GM21360 (cell line): ENCODE measurements at regions not wholly inside any gene's neighbourhood (a gene's known extent, or its start where the extent isn't known, plus 50 kb on each side); places are given as distances from the start of the nearest gene placed in this dataset.

Experiments used
- ATAC-seq: cut with Tn5 transposase; IDR thresholded peaks from one replicate; pipeline ENCODE4 v1.9.1; 2021; ENCODE audit warnings: mild to moderate bottlenecking, moderate library complexity; ENCODE audit not compliant: unreplicated experiment

- ATAC-seq, result no peak
These were observed 120.3 kb downstream of the CYB561 start for GRCh38 chr17:63325808-63326207.

GRCh38 chr17:63329876-63330275 is 116.2 kb downstream of the CYB561 start:
- no peak for ATAC-seq

- no peak for ATAC-seq
These were observed 114.6 kb downstream of the CYB561 start for GRCh38 chr17:63331301-63332061.

- ATAC-seq, result no peak
These were observed 113.8 kb downstream of the CYB561 start for GRCh38 chr17:63332286-63332685.

GRCh38 chr17:63333869-63334268 is 112.2 kb downstream of the CYB561 start:
- ATAC-seq, result no peak

GRCh38 chr17:63335831-63336230 is 110.3 kb downstream of the CYB561 start:
- ATAC-seq, result no peak

- no peak for ATAC-seq
These were observed 108.5 kb downstream of the CYB561 start for GRCh38 chr17:63337579-63337978.

- no peak for ATAC-seq
These were observed 107.8 kb downstream of the CYB561 start for GRCh38 chr17:63338272-63338671.

GRCh38 chr17:63341276-63341675 is 104.8 kb downstream of the CYB561 start:
- ATAC-seq, result no peak

GRCh38 chr17:63344383-63344782 is 101.7 kb downstream of the CYB561 start:
- ATAC-seq, result no peak

GRCh38 chr17:63345611-63346010 is 100.5 kb downstream of the CYB561 start:
- ATAC-seq, result no peak

- ATAC-seq, result no peak
These were observed 98.6 kb downstream of the CYB561 start for GRCh38 chr17:63347475-63347874.

GRCh38 chr17:63349478-63350000 is 96.6 kb downstream of the CYB561 start:
- no peak for ATAC-seq

GRCh38 chr17:63350364-63350763 is 95.7 kb downstream of the CYB561 start:
- no peak for ATAC-seq

GRCh38 chr17:63354256-63354655 is 91.8 kb downstream of the CYB561 start:
- no peak for ATAC-seq

GRCh38 chr17:63356337-63356757 is 89.8 kb downstream of the CYB561 start:
- no peak for ATAC-seq

GRCh38 chr17:63358111-63358839 is 87.8 kb downstream of the CYB561 start:
- ATAC-seq, result no peak

GRCh38 chr17:63358956-63359355 is 87.2 kb downstream of the CYB561 start:
- no peak for ATAC-seq

- no peak for ATAC-seq
These were observed 84.9 kb downstream of the CYB561 start for GRCh38 chr17:63361182-63361581.

GRCh38 chr17:63362115-63362514 is 84.0 kb downstream of the CYB561 start:
- ATAC-seq, result no peak

GRCh38 chr17:63364387-63364786 is 81.7 kb downstream of the CYB561 start:
- no peak for ATAC-seq

GRCh38 chr17:63364944-63365343 is 81.2 kb downstream of the CYB561 start:
- no peak for ATAC-seq
